HCT116 (cell line): ENCODE measurements at regions not wholly inside any gene's neighbourhood (a gene's known extent, or its start where the extent isn't known, plus 50 kb on each side); places are given as distances from the start of the nearest gene placed in this dataset.
"Not testable (repeated sequence)": the region's sequence is repeated elsewhere in the genome, so short reads cannot be mapped to it uniquely, and the experiment has no call there.

Experiments
- ELF1 ChIP-seq: IDR thresholded peaks from 2 replicates; pipeline ENCODE4 v1.6.1; 2012; ENCODE audit warnings: low read depth, borderline replicate concordance
- TF ChIP-seq, protein P1 (sequence below), 3 experiments: fragments of 200-600 bp in 1 of 3; sonication (generic) in 1 of 3; IDR thresholded peaks in 2 of 3; conservative IDR thresholded peaks in 1 of 3; 2 replicates each; pipeline ENCODE4 v1.5.1; 2012 to 2017; ENCODE audit warnings: low read depth in 2 of 3, low read length in 2 of 3, antibody characterized with exemption in 1 of 3, borderline replicate concordance in 1 of 3, control low read depth in 1 of 3, mild to moderate bottlenecking in 1 of 3, mixed read lengths in 1 of 3, mixed run types in 1 of 3, moderate library complexity in 1 of 3; ENCODE audit not compliant: insufficient read depth in 1 of 3

DNA sequence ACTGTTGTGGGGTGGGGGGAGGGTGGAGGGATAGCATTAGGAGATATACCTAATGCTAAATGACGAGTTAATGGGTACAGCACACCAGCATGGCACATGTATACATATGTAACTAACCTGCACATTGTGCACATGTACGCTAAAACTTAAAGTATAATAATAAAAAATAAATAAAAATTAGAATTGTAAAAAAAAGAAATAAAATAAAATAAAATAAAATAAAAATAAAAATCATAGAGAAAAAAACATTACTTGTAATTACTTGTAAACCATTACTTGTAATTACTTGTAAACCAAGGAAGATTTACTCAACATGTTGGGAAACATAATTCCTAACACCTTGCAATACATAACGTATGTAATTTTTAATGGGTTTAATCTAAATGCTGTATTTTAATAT lies 80.7 kb upstream of the CDH7 start:
- TF ChIP-seq ELF1, result not testable (repeated sequence)
- TF ChIP-seq, protein P1, sequence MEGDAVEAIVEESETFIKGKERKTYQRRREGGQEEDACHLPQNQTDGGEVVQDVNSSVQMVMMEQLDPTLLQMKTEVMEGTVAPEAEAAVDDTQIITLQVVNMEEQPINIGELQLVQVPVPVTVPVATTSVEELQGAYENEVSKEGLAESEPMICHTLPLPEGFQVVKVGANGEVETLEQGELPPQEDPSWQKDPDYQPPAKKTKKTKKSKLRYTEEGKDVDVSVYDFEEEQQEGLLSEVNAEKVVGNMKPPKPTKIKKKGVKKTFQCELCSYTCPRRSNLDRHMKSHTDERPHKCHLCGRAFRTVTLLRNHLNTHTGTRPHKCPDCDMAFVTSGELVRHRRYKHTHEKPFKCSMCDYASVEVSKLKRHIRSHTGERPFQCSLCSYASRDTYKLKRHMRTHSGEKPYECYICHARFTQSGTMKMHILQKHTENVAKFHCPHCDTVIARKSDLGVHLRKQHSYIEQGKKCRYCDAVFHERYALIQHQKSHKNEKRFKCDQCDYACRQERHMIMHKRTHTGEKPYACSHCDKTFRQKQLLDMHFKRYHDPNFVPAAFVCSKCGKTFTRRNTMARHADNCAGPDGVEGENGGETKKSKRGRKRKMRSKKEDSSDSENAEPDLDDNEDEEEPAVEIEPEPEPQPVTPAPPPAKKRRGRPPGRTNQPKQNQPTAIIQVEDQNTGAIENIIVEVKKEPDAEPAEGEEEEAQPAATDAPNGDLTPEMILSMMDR (IDR thresholded peaks at IDR 0.05 in 2 of 3, conservative IDR thresholded peaks at IDR 0.05 in 1 of 3; ENCODE audit: borderline replicate concordance in 1 of 3, insufficient read depth in 1 of 3, low read depth in 2 of 3, low read length in 2 of 3), result not testable (repeated sequence)
